Muscle layer of duodenum (tissue), 2 donors: ENCODE measurements at regions not wholly inside any gene's neighbourhood (a gene's known extent, or its start where the extent isn't known, plus 50 kb on each side); places are given as distances from the start of the nearest gene placed in this dataset.

ENCODE experiments used
- H3K27ac ChIP-seq: one replicate; pipeline ENCODE4 v1.7.0; 2013; ENCODE audit warnings: mild to moderate bottlenecking, low read length
- H3K27me3 ChIP-seq: one replicate; pipeline ENCODE4 v1.7.0; 2013; ENCODE audit warnings: low read depth, mild to moderate bottlenecking, control low read depth, low read length
- H3K36me3 ChIP-seq, 2 donors: one replicate each; pipeline ENCODE4 v1.7.0; 2013; ENCODE audit warnings: low read length in 2 of 2, control low read depth in 1 of 2, mild to moderate bottlenecking in 1 of 2; ENCODE audit not compliant: insufficient read depth in 2 of 2, control insufficient read depth in 1 of 2
- H3K4me1 ChIP-seq, 2 donors: one replicate each; pipeline ENCODE4 v1.7.0; 2013; ENCODE audit warnings: low read length in 2 of 2, mild to moderate bottlenecking in 2 of 2, control low read depth in 1 of 2, moderate library complexity in 1 of 2; ENCODE audit not compliant: insufficient read depth in 2 of 2, control insufficient read depth in 1 of 2
- H3K4me3 ChIP-seq, 2 donors: one replicate each; pipeline ENCODE4 v1.7.0; 2013; ENCODE audit warnings: low read length in 2 of 2, low read depth in 1 of 2, mild to moderate bottlenecking in 1 of 2
- H3K9me3 ChIP-seq, 2 donors: one replicate each; pipeline ENCODE4 v1.7.0; 2013; ENCODE audit warnings: low read length in 2 of 2, control low read depth in 1 of 2, mild to moderate bottlenecking in 1 of 2; ENCODE audit not compliant: control insufficient read depth in 1 of 2
- donor health status: healthy.

- H3K4me3 ChIP-seq: no peak overlapping the region
- peaks cover 0 to 5% of the 10 kb centered on the region in 2 donors for H3K9me3 ChIP-seq
- H3K27me3 ChIP-seq: no peaks in the 10 kb centered on the region
- H3K4me1 ChIP-seq: peaks cover 0 to 7% of the 10 kb centered on the region in 2 donors
- H3K27ac ChIP-seq: no peak overlapping the region
- no peaks in the 10 kb centered on the region for H3K36me3 ChIP-seq
Observed at GRCh38 chr9:107147134-107147533, 135.9 kb upstream of the RAD23B start.

- no peaks in the 10 kb centered on the region for H3K36me3 ChIP-seq
- H3K27ac ChIP-seq: no peak overlapping the region
- no peaks in the 10 kb centered on the region for H3K27me3 ChIP-seq
- H3K4me1 ChIP-seq: no peaks in the 10 kb centered on the region
- no peak overlapping the region for H3K4me3 ChIP-seq
- H3K9me3 ChIP-seq: peaks cover 0 to 5% of the 10 kb centered on the region in 2 donors
Observed at GRCh38 chr9:107148216-107148615, 134.9 kb upstream of the RAD23B start.

GRCh38 chr9:107149756-107150155 is 133.3 kb upstream of the RAD23B start:
- Histone ChIP-seq H3K9me3 (peaks cover 0 to 5% of the 10 kb centered on the region in 2 donors), H3K36me3 (no peaks in the 10 kb centered on the region), H3K4me3 (no peak overlapping the region), H3K27ac (no peak overlapping the region), H3K4me1 (no peaks in the 10 kb centered on the region), H3K27me3 (no peaks in the 10 kb centered on the region)

- no peaks in the 10 kb centered on the region for H3K27me3 ChIP-seq
- peaks cover 0 to 5% of the 10 kb centered on the region in 2 donors for H3K9me3 ChIP-seq
- H3K4me1 ChIP-seq: no peaks in the 10 kb centered on the region
- H3K27ac ChIP-seq: no peak overlapping the region
- H3K36me3 ChIP-seq: no peaks in the 10 kb centered on the region
- no peak overlapping the region for H3K4me3 ChIP-seq
Observed at GRCh38 chr9:107153336-107153735, 129.7 kb upstream of the RAD23B start.

GRCh38 chr9:107154291-107154690 is 128.8 kb upstream of the RAD23B start:
- no peaks in the 10 kb centered on the region for H3K27me3 ChIP-seq
- H3K36me3 ChIP-seq: no peaks in the 10 kb centered on the region
- H3K9me3 ChIP-seq: peaks cover 0 to 5% of the 10 kb centered on the region in 2 donors
- no peaks in the 10 kb centered on the region for H3K4me1 ChIP-seq
- no peak overlapping the region for H3K27ac ChIP-seq
- no peak overlapping the region for H3K4me3 ChIP-seq

GRCh38 chr9:107154766-107155165 is 128.3 kb upstream of the RAD23B start:
- Histone ChIP-seq H3K36me3 (no peaks in the 10 kb centered on the region), H3K9me3 (peaks cover 0 to 5% of the 10 kb centered on the region in 2 donors), H3K27me3 (no peaks in the 10 kb centered on the region), H3K27ac (no peak overlapping the region), H3K4me1 (no peaks in the 10 kb centered on the region), H3K4me3 (no peak overlapping the region)

- Histone ChIP-seq H3K27me3 (no peaks in the 10 kb centered on the region), H3K4me3 (no peak overlapping the region), H3K27ac (no peak overlapping the region), H3K36me3 (no peaks in the 10 kb centered on the region), H3K9me3 (peaks cover 0 to 5% of the 10 kb centered on the region in 2 donors), H3K4me1 (no peaks in the 10 kb centered on the region)
Observed at GRCh38 chr9:107155244-107155817, 127.7 kb upstream of the RAD23B start.

- Histone ChIP-seq H3K4me3 (no peak overlapping the region), H3K36me3 (no peaks in the 10 kb centered on the region), H3K27me3 (no peaks in the 10 kb centered on the region)
Observed at GRCh38 chr9:107158321-107158720, 124.8 kb upstream of the RAD23B start.

GRCh38 chr9:107161338-107161737 is 121.7 kb upstream of the RAD23B start:
- H3K27me3 ChIP-seq: no peaks in the 10 kb centered on the region
- no peak overlapping the region for H3K4me3 ChIP-seq
- H3K9me3 ChIP-seq: peaks cover 0 to 6% of the 10 kb centered on the region in 2 donors
- no peak overlapping the region for H3K27ac ChIP-seq
- H3K36me3 ChIP-seq: no peaks in the 10 kb centered on the region
- H3K4me1 ChIP-seq: no peaks in the 10 kb centered on the region

More at GRCh38 chr9:107158321-107158720, 124.8 kb upstream of the RAD23B start:
- Histone ChIP-seq H3K9me3 (peaks cover 0 to 6% of the 10 kb centered on the region in 2 donors), H3K4me1 (no peaks in the 10 kb centered on the region), H3K27ac (no peak overlapping the region)

- H3K4me3 ChIP-seq: no peak overlapping the region
- peaks cover 0 to 6% of the 10 kb centered on the region in 2 donors for H3K9me3 ChIP-seq
- no peaks in the 10 kb centered on the region for H3K4me1 ChIP-seq
- no peaks in the 10 kb centered on the region for H3K27me3 ChIP-seq
- H3K36me3 ChIP-seq: no peaks in the 10 kb centered on the region
- H3K27ac ChIP-seq: no peak overlapping the region
Observed at GRCh38 chr9:107163370-107163769, 119.7 kb upstream of the RAD23B start.

- Histone ChIP-seq H3K4me1 (no peaks in the 10 kb centered on the region), H3K9me3 (no peaks in the 10 kb centered on the region), H3K27me3 (no peaks in the 10 kb centered on the region), H3K36me3 (no peaks in the 10 kb centered on the region), H3K27ac (no peak overlapping the region), H3K4me3 (no peak overlapping the region)
Observed at GRCh38 chr9:107169796-107170195, 113.3 kb upstream of the RAD23B start.

- Histone ChIP-seq H3K36me3 (no peaks in the 10 kb centered on the region), H3K4me1 (peaks cover 0 to 8% of the 10 kb centered on the region in 2 donors), H3K9me3 (no peaks in the 10 kb centered on the region), H3K27ac (no peak overlapping the region), H3K4me3 (no peak overlapping the region), H3K27me3 (no peaks in the 10 kb centered on the region)
Observed at GRCh38 chr9:107170801-107171200, 112.3 kb upstream of the RAD23B start.
